K562 (cell line): ENCODE measurements at regions not wholly inside any gene's neighbourhood (a gene's known extent, or its start where the extent isn't known, plus 50 kb on each side); places are given as distances from the start of the nearest gene placed in this dataset.

Experiments
- ATAC-seq: fragments of 200-7000 bp; cut with Tn5 transposase; 3 replicates; pipeline ENCODE4 v1.9.1; 2020; ENCODE audit warnings: moderate library complexity
- BruUV-seq: library from RNA; stranded (reverse); fragments of 400-500 nt; replicated peaks from 2 replicates; lab custom pipeline; 2021; lab: Mats Ljungman, UMichigan
- CTCF ChIA-PET: fragments of 300-600 bp; formaldehyde crosslinking; extraction: SDS; loops from one replicate; lab custom pipeline; 2021; ENCODE audit warnings: low intra/inter-chr PET ratio; lab: Yijun Ruan, JAX
- POLR2A ChIA-PET: fragments of 300-600, 350-650 bp; sonication (Branson Sonifier 250); formaldehyde crosslinking; extraction: SDS; loops from one replicate; lab custom pipeline; 2021; ENCODE audit warnings: antibody characterized with exemption, inconsistent platforms; lab: Yijun Ruan, JAX
- DNase-seq, 4 experiments: peaks; one replicate each; pipeline versions ENCODE4 v3.0.0 to v3.0.0-alpha.2; 2011 to 2018; ENCODE audit warnings: low spot score in 3 of 4, mixed read lengths in 3 of 4; ENCODE audit errors: extremely low read depth in 1 of 4
- FAIRE-seq: peaks from 2 replicates; lab custom pipeline; 2011; peaks lifted over from hg19 to GRCh38; lab: Jason Lieb, UNC
- H2AFZ ChIP-seq: 2 replicates; pipeline ENCODE4 v1.6.0; 2011; ENCODE audit warnings: low read depth, low read length, control low read depth, inconsistent platforms
- H3K27ac ChIP-seq: fragments of 200-600 bp; 3 replicates; pipeline ENCODE4 v1.8.0; 2011; ENCODE audit warnings: low read depth, mild to moderate bottlenecking, control low read depth, inconsistent platforms, low read length, moderate library complexity, mixed read lengths; ENCODE audit errors: extremely low read depth
- H3K27me3 ChIP-seq, 2 experiments: fragments of 300-600 bp in 1 of 2; 2 replicates in 1 of 2; 3 replicates in 1 of 2; pipeline versions ENCODE4 v1.6.0 to v1.8.0; 2011; ENCODE audit warnings: inconsistent platforms in 2 of 2, low read length in 2 of 2, mild to moderate bottlenecking in 1 of 2, mixed read lengths in 1 of 2, moderate library complexity in 1 of 2; ENCODE audit not compliant: control insufficient read depth in 2 of 2, insufficient read depth in 2 of 2
- H3K36me3 ChIP-seq: fragments of 300-600 bp; 3 replicates; pipeline ENCODE4 v1.8.0; 2011; ENCODE audit warnings: mild to moderate bottlenecking, low read length, inconsistent platforms; ENCODE audit not compliant: control insufficient read depth, insufficient read depth
- H3K4me1 ChIP-seq, 2 experiments: fragments of 200-600 bp in 1 of 2; replicated peaks in 1 of 2; 2 replicates in 1 of 2; 3 replicates in 1 of 2; pipeline versions ENCODE4 v1.5.1 to v1.8.0; 2011; ENCODE audit warnings: inconsistent platforms in 2 of 2, low read length in 2 of 2, mild to moderate bottlenecking in 1 of 2, mixed read lengths in 1 of 2, moderate library complexity in 1 of 2; ENCODE audit not compliant: control insufficient read depth in 2 of 2, insufficient read depth in 2 of 2
- H3K4me2 ChIP-seq: 2 replicates; pipeline ENCODE4 v1.6.1; 2011; ENCODE audit warnings: low read length, control low read depth, inconsistent platforms, mixed read lengths; ENCODE audit not compliant: insufficient read depth
- H3K4me3 ChIP-seq: fragments of 200-600 bp; sonication (generic), shearing (Covaris generic); 2 replicates; pipeline ENCODE4 v1.5.1; 2016; ENCODE audit warnings: control low read depth, inconsistent platforms
- H3K79me2 ChIP-seq: fragments of 200-600 bp; 3 replicates; pipeline ENCODE4 v1.8.0; 2011; ENCODE audit warnings: low read length, inconsistent platforms; ENCODE audit not compliant: control insufficient read depth, insufficient read depth
- H3K9ac ChIP-seq, 2 experiments: 2 replicates each; pipeline versions ENCODE4 v1.6.0 to v1.6.1; 2011; ENCODE audit warnings: low read depth in 2 of 2, low read length in 2 of 2, control low read depth in 1 of 2, inconsistent platforms in 1 of 2, mild to moderate bottlenecking in 1 of 2, mixed read lengths in 1 of 2; ENCODE audit not compliant: insufficient read depth in 1 of 2
- H3K9me1 ChIP-seq: one replicate; pipeline ENCODE4 v1.6.0; 2011; ENCODE audit warnings: inconsistent platforms, mild to moderate bottlenecking, low read length, moderate library complexity; ENCODE audit not compliant: control insufficient read depth, insufficient read depth
- H3K9me3 ChIP-seq: replicated peaks from 2 replicates; pipeline ENCODE4 v1.5.1; 2011; ENCODE audit warnings: low read depth, low read length, inconsistent platforms; ENCODE audit not compliant: control insufficient read depth, insufficient read depth
- H4K20me1 ChIP-seq: replicated peaks from 2 replicates; pipeline ENCODE4 v1.6.1; 2011; ENCODE audit warnings: low read length, inconsistent platforms, mixed read lengths; ENCODE audit not compliant: control insufficient read depth, insufficient read depth
- C11orf30 ChIP-seq: fragments of 450-650 bp; IDR thresholded peaks from 2 replicates; pipeline ENCODE4 v1.6.1; 2016; ENCODE audit warnings: low read depth, mild to moderate bottlenecking
- HDAC8 ChIP-seq: fragments of 450-650 bp; IDR thresholded peaks from 2 replicates; pipeline ENCODE4 v1.6.1; 2016; ENCODE audit warnings: mild to moderate bottlenecking, missing genetic modification characterization, moderate library complexity, missing compliant biosample characterization
- MAFF ChIP-seq: IDR thresholded peaks from 2 replicates; pipeline ENCODE4 v1.6.1; 2012; ENCODE audit warnings: low read length, improper control_type of control experiment
- MAFK ChIP-seq: IDR thresholded peaks from 2 replicates; pipeline ENCODE4 v1.6.1; 2011; ENCODE audit warnings: low read length, improper control_type of control experiment
- MAZ ChIP-seq, 2 experiments: fragments of 450-650 bp in 1 of 2; sonication (generic) in 1 of 2; formaldehyde crosslinking; IDR thresholded peaks in 1 of 2; conservative IDR thresholded peaks in 1 of 2; 2 replicates each; pipeline versions ENCODE4 v1.4.0 to v1.5.0; 2020; ENCODE audit warnings: mild to moderate bottlenecking in 1 of 2, missing genetic modification reagents in 1 of 2
- NFIX ChIP-seq: fragments of 250-450 bp; sonication (Bioruptor Pico); IDR thresholded peaks from 2 replicates; pipeline ENCODE4 v1.4.0; 2020; ENCODE audit warnings: low read depth, mild to moderate bottlenecking, moderate library complexity
- ZNF316 ChIP-seq: fragments of 450-650 bp; IDR thresholded peaks from 2 replicates; pipeline ENCODE4 v1.6.1; 2016
- WGBS: fragments of 100-300 bp; shearing (Covaris generic); methylation state at CpG from one replicate; pipeline ENCODE4 v1.1.6; 2016; ENCODE audit warnings: low coverage, mixed read lengths; ENCODE audit not compliant: insufficient coverage; ENCODE audit errors: missing lambda C conversion rate; 5-methylcytosine and 5-hydroxymethylcytosine counted together
- in situ Hi-C: fragments of 300-500 bp; cut with MboI; formaldehyde crosslinking; loops from 4 replicates; pipeline ENCODE4 v1.15.0; 2018; ENCODE audit warnings: inconsistent platforms, mixed read lengths
- intact Hi-C: fragments of 100-400 bp; cut with micrococcal nuclease; formaldehyde crosslinking; loops from 2 replicates; pipeline ENCODE4 v1.14.2; 2022
- TF ChIP-seq, protein P1 (sequence below): fragments of 250-450 bp; sonication (Bioruptor Pico); IDR thresholded peaks from 2 replicates; pipeline ENCODE4 v1.9.0; 2021; ENCODE audit warnings: mild to moderate bottlenecking

DNA sequence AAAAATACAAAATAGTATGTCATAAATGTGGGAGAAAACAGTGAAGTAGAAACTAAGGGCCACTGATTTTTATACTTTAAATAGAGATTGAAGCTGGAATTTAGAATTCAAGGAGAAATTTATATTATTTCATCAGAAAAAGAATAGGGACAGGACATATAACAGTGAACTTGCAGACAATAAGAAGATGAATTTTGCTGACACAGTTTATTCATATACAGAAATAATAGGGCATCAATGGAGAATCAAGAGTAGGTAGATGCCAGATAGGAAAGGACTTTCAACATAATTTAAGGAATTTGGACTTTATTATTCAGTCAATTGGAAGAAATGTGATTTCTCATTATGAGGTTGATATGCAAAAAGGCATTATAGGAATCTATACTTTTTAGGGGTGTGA, 118.9 kb upstream of the HNMT start:
- Histone ChIP-seq H3K4me1 (no peaks in the 10 kb centered on the region), H3K9me1 (no peaks in the 10 kb centered on the region), H3K27me3 (no peaks in the 10 kb centered on the region), H3K79me2 (no peaks in the 10 kb centered on the region), H4K20me1 (no peaks in the 10 kb centered on the region), H3K36me3 (no peaks in the 10 kb centered on the region), H3K9me3 (no peaks in the 10 kb centered on the region), H3K4me2 (no peak overlapping the region), H3K27ac (no peak overlapping the region), H3K9ac (no peak overlapping the region), H3K4me3 (no peak overlapping the region), H2AFZ (no peak overlapping the region)
- peak; percentile 41; the same call in 1 of the 2 replicates for TF ChIP-seq MAFK
- TF ChIP-seq, protein P1, sequence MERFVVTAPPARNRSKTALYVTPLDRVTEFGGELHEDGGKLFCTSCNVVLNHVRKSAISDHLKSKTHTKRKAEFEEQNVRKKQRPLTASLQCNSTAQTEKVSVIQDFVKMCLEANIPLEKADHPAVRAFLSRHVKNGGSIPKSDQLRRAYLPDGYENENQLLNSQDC (CRISPR knock-in tag): no peak
- TF ChIP-seq C11orf30: peak; percentile 51; the same call in 1 of the 2 replicates
- TF ChIP-seq ZNF316: peak; percentile 65
- peak; percentile 58 for TF ChIP-seq MAFF
- no peak for TF ChIP-seq MAZ (CRISPR knock-in tag; conservative IDR thresholded peaks at IDR 0.05 in 1 of 2, IDR thresholded peaks at IDR 0.05 in 1 of 2)
- intact Hi-C loops: no loop called here
- no peak for ATAC-seq
- FAIRE-seq: no peak
- CTCF ChIA-PET: no interaction called here
- in situ Hi-C loops: loop anchor here (25.0 kb wide), 1 partner anchor 1433 kb away; no protein-coding TSS in a partner anchor
- POLR2A ChIA-PET: no interaction called here
- no peak for DNase-seq
- BruUV-seq: no TSS peak

GRCh38 chr2:137846993-137847392, 117.3 kb upstream of the HNMT start:
- Histone ChIP-seq H3K79me2 (no peaks in the 10 kb centered on the region), H3K9me3 (no peaks in the 10 kb centered on the region), H3K9ac (no peak overlapping the region), H3K36me3 (no peaks in the 10 kb centered on the region), H2AFZ (no peak overlapping the region), H3K4me1 (no peaks in the 10 kb centered on the region), H3K9me1 (no peaks in the 10 kb centered on the region), H4K20me1 (no peaks in the 10 kb centered on the region), H3K4me2 (no peak overlapping the region), H3K27ac (no peak overlapping the region), H3K27me3 (no peaks in the 10 kb centered on the region), H3K4me3 (no peak overlapping the region)
- no peak for ATAC-seq
- no peak for FAIRE-seq
- intact Hi-C loops (no loop called here), in situ Hi-C loops (loop anchor here (25.0 kb wide), 1 partner anchor 1435 kb away; no protein-coding TSS in a partner anchor)
- TF ChIP-seq NFIX (CRISPR knock-in tag) (no peak), ZNF316 (0 out of 2 replicates have a peak, but pooled peaks have one; percentile 20), HDAC8 (no peak)
- no TSS peak for BruUV-seq
- WGBS: 0% methylated on average over 2 of the region's 2 CpGs
- no peak for DNase-seq
- CTCF ChIA-PET: no interaction called here
- POLR2A ChIA-PET: no interaction called here
